Skeletal muscle cell (primary cell): ENCODE measurements at regions not wholly inside any gene's neighbourhood (a gene's known extent, or its start where the extent isn't known, plus 50 kb on each side); places are given as distances from the start of the nearest gene placed in this dataset.
"Not testable (repeated sequence)": the region's sequence is repeated elsewhere in the genome, so short reads cannot be mapped to it uniquely, and the experiment has no call there.

Experiments used
- DNase-seq: peaks from one replicate; pipeline ENCODE4 v3.0.0-alpha.2; 2010; ENCODE audit warnings: low read depth
- H3K4me3 ChIP-seq: 2 replicates; pipeline ENCODE4 v1.5.1; 2011; ENCODE audit warnings: low read depth, mild to moderate bottlenecking, control low read depth, low read length, moderate library complexity

GRCh38 chr10:21056461-21056860 lies 159.3 kb upstream of the NEBL start:
- DNase-seq: no peak
- H3K4me3 ChIP-seq: no peak overlapping the region

GRCh38 chr10:21055339-21056135 lies 158.4 kb upstream of the NEBL start:
- H3K4me3 ChIP-seq: no peak overlapping the region

GRCh38 chr10:21053953-21054690 lies 157.0 kb upstream of the NEBL start:
- DNase-seq: no peak

More at GRCh38 chr10:21055339-21056135, 158.4 kb upstream of the NEBL start:
- DNase-seq: no peak

GRCh38 chr10:21052709-21053104 lies 155.6 kb upstream of the NEBL start:
- DNase-seq: no peak
- H3K4me3 ChIP-seq: no peak overlapping the region

More at GRCh38 chr10:21053953-21054690, 157.0 kb upstream of the NEBL start:
- H3K4me3 ChIP-seq: no peak overlapping the region

GRCh38 chr10:21052072-21052708 lies 155.1 kb upstream of the NEBL start:
- DNase-seq: no peak
- no peak overlapping the region for H3K4me3 ChIP-seq

GRCh38 chr10:21049482-21049881 lies 152.4 kb upstream of the NEBL start:
- no peak for DNase-seq

GRCh38 chr10:21048068-21048467 lies 151.0 kb upstream of the NEBL start:
- no peak overlapping the region for H3K4me3 ChIP-seq
- no peak for DNase-seq

More at GRCh38 chr10:21049482-21049881, 152.4 kb upstream of the NEBL start:
- H3K4me3 ChIP-seq: no peak overlapping the region

- DNase-seq: no peak
- no peak overlapping the region for H3K4me3 ChIP-seq
Measured at GRCh38 chr10:21047511-21047910, 150.4 kb upstream of the NEBL start.

GRCh38 chr10:21047096-21047495 lies 150.0 kb upstream of the NEBL start:
- H3K4me3 ChIP-seq: no peak overlapping the region
- no peak for DNase-seq

GRCh38 chr10:21043044-21043443 lies 145.9 kb upstream of the NEBL start:
- no peak for DNase-seq
- H3K4me3 ChIP-seq: no peak overlapping the region

GRCh38 chr10:21042536-21042935 lies 145.4 kb upstream of the NEBL start:
- no peak overlapping the region for H3K4me3 ChIP-seq
- no peak for DNase-seq

- no peak for DNase-seq
- H3K4me3 ChIP-seq: no peak overlapping the region
Measured at GRCh38 chr10:21041763-21042458, 144.8 kb upstream of the NEBL start.

GRCh38 chr10:21039721-21040120 lies 142.6 kb upstream of the NEBL start:
- DNase-seq: no peak
- H3K4me3 ChIP-seq: no peak overlapping the region

GRCh38 chr10:21036757-21037156 lies 139.6 kb upstream of the NEBL start:
- no peak for DNase-seq
- no peak overlapping the region for H3K4me3 ChIP-seq

- not testable (repeated sequence) for H3K4me3 ChIP-seq, DNase-seq
Measured at GRCh38 chr10:21034770-21035169, 137.7 kb upstream of the NEBL start.

- no peak for DNase-seq
Measured at GRCh38 chr10:21034241-21034640, 137.1 kb upstream of the NEBL start.

GRCh38 chr10:21032587-21033319 lies 135.6 kb upstream of the NEBL start:
- no peak overlapping the region for H3K4me3 ChIP-seq

More at GRCh38 chr10:21034241-21034640, 137.1 kb upstream of the NEBL start:
- no peak overlapping the region for H3K4me3 ChIP-seq

GRCh38 chr10:21031232-21031795 lies 134.2 kb upstream of the NEBL start:
- no peak overlapping the region for H3K4me3 ChIP-seq
- no peak for DNase-seq

More at GRCh38 chr10:21032587-21033319, 135.6 kb upstream of the NEBL start:
- no peak for DNase-seq

GRCh38 chr10:21030091-21030490 lies 133.0 kb upstream of the NEBL start:
- no peak for DNase-seq
- no peak overlapping the region for H3K4me3 ChIP-seq
